ENCODE measurements at regions not wholly inside any gene's neighbourhood (a gene's known extent, or its start where the extent isn't known, plus 50 kb on each side); places are given as distances from the start of the nearest gene placed in this dataset.

DNA sequence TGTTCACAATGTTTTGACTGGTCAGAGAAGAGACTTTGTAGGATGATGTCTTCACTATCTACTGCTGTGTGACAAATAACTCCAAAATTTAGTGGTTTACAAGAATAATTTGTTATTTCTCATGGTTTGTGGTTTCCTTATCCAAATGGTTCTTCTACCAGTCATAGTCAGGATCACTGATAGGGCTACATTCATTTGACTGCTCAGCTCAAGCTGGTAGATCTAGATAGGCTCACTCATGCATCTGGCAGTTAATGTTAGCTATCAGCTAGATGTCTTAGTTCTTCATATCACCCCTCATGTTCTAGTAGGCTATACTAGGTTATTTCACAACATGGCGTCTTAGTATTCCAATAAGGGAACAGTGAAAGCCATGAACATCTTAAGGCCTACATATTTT, 131.0 kb downstream of the ID4 start:
- ChIA-PET POLR2A (ENCODE audit: partially characterized antibody) (no interaction called here), CTCF (ENCODE audit: partially characterized antibody) (interaction anchor here (1.0 to 2.2 kb wide), 2 partner anchors 23 to 88 kb away, joined by 3 to 7 read pairs; no protein-coding TSS in a partner anchor)
- H4K8ac ChIP-seq (ENCODE audit: extremely low read depth, insufficient read depth, low read length), result no peak overlapping the region
- H3K4me1 ChIP-seq (replicated peaks in 1 of 4; ENCODE audit: control insufficient read depth in 3 of 4, insufficient read depth in 4 of 4, low read length in 3 of 4), result no peaks in the 10 kb centered on the region
- no peak overlapping the region for H3K9ac ChIP-seq (replicated peaks in 1 of 4; ENCODE audit: extremely low read depth in 1 of 4, low read depth in 3 of 4, low read length in 3 of 4)
- H2BK5ac ChIP-seq (ENCODE audit: low read depth, low read length), result no peak overlapping the region
- no peak overlapping the region for H3K4me2 ChIP-seq (ENCODE audit: insufficient read depth in 1 of 2, low read depth in 2 of 2, low read length in 2 of 2)
- WGBS, 2 experiments (ENCODE audit: extremely low coverage in 1 of 2, insufficient coverage in 1 of 2, insufficient read length in 1 of 2, insufficient replicate concordance in 2 of 2, low coverage in 1 of 2, low lambda C conversion rate in 2 of 2, missing lambda C conversion rate in 1 of 2), result 88% methylated on average over 1 of the region's 1 CpG; no CpG with 5 or more reads in 1 of the 2 experiments
- H2BK20ac ChIP-seq (ENCODE audit: low read length), result no peak overlapping the region
- H2AK5ac ChIP-seq (ENCODE audit: low read depth, low read length), result no peak overlapping the region
- H3K56ac ChIP-seq (replicated peaks; ENCODE audit: insufficient read length, low read depth, low read length), result no peak overlapping the region
- no peaks in the 10 kb centered on the region for H3K79me1 ChIP-seq (ENCODE audit: low read depth, low read length)
- H4K5ac ChIP-seq (ENCODE audit: insufficient read length, low read depth, low read length), result no peak overlapping the region
- no peak overlapping the region for H3K14ac ChIP-seq (ENCODE audit: insufficient read length)
- FAIRE-seq (no peak), DNase-seq (ENCODE audit: low read depth in 1 of 2, low spot score in 2 of 2) (no peak)
- no peaks in the 10 kb centered on the region for H3K9me3 ChIP-seq (ENCODE audit: insufficient read depth in 2 of 2, low read depth in 1 of 2, low read length in 1 of 2)
- H3K4me3 ChIP-seq (ENCODE audit: extremely low read depth in 1 of 4, insufficient read depth in 2 of 4, low read depth in 3 of 4, low read length in 4 of 4), result no peak overlapping the region
- no peaks in the 10 kb centered on the region for H4K20me1 ChIP-seq (replicated peaks in 1 of 2; ENCODE audit: control insufficient read depth in 1 of 2, insufficient read depth in 2 of 2, low read length in 2 of 2)
- H3K36me3 ChIP-seq (ENCODE audit: control insufficient read depth in 2 of 4, insufficient read depth in 4 of 4, low read length in 3 of 4), result no peaks in the 10 kb centered on the region
- no peak overlapping the region for H3K23ac ChIP-seq (ENCODE audit: insufficient read length)
- H3K79me2 ChIP-seq (ENCODE audit: control insufficient read depth in 1 of 2, insufficient read depth in 2 of 2, low read length in 2 of 2), result no peaks in the 10 kb centered on the region
- no peaks in the 10 kb centered on the region for H3K23me2 ChIP-seq (ENCODE audit: low read depth, low read length)
- H2BK15ac ChIP-seq (ENCODE audit: low read length), result no peak overlapping the region
- no peak overlapping the region for H2AFZ ChIP-seq (ENCODE audit: low read length)
- H3K27me3 ChIP-seq (replicated peaks in 1 of 4; ENCODE audit: control insufficient read depth in 3 of 4, extremely low read depth in 1 of 4, insufficient read depth in 3 of 4, low read length in 3 of 4), result no peaks in the 10 kb centered on the region
- no peak overlapping the region for H3K18ac ChIP-seq (ENCODE audit: extremely low read depth, low read length)
- no peak overlapping the region for H2BK12ac ChIP-seq (ENCODE audit: low read depth, low read length)
- H3K27ac ChIP-seq (ENCODE audit: low read depth, low read length), result no peak overlapping the region
- H2BK120ac ChIP-seq (replicated peaks; ENCODE audit: low read depth, low read length), result no peak overlapping the region
- H3K4ac ChIP-seq (replicated peaks; ENCODE audit: insufficient read length, low read depth, low read length), result no peak overlapping the region
- H4K91ac ChIP-seq (replicated peaks; ENCODE audit: insufficient read length, low read length), result no peak overlapping the region
- TF ChIP-seq KDM4A (IDR thresholded peaks at IDR 0.05; ENCODE audit: low read depth, low read length, severe bottlenecking), result no peak
- TF ChIP-seq POLR2A (IDR thresholded peaks at IDR 0.05; ENCODE audit: control extremely low read depth in 1 of 2, low read depth in 2 of 2, low read length in 2 of 2), result no peak
- no peak for TF ChIP-seq SIX5 (IDR thresholded peaks at IDR 0.05; ENCODE audit: low read depth, low read length)

Measured in H1 (cell line).